ENCODE measurements at regions not wholly inside any gene's neighbourhood (a gene's known extent, or its start where the extent isn't known, plus 50 kb on each side); places are given as distances from the start of the nearest gene placed in this dataset.

GRCh38 chr10:61356354-61356753 is 96.8 kb downstream of the TMEM26 start:
- Histone ChIP-seq H3K4me1 (replicated peaks in 1 of 2) (peaks cover 3 to 13% of the 10 kb centered on the region in 2 donors), H3K4me3 (no peak overlapping the region), H3K27ac (no peak overlapping the region)
- in situ Hi-C loops (cut with MboI; ENCODE audit: low pct_unique_long_range_greater_than_20kb in 2 of 9, low sequenced_read_pairs in 9 of 9, unreplicated experiment in 9 of 9) = no loop called here
- ATAC-seq (replicated peaks in 6 of 8) = no peak

- no peak for ATAC-seq (replicated peaks in 6 of 8)
- in situ Hi-C loops (cut with MboI; ENCODE audit: low pct_unique_long_range_greater_than_20kb in 2 of 9, low sequenced_read_pairs in 9 of 9, unreplicated experiment in 9 of 9) = no loop called here
- Histone ChIP-seq H3K4me3 (no peak overlapping the region), H3K4me1 (replicated peaks in 1 of 2) (peaks cover 3 to 15% of the 10 kb centered on the region in 2 donors), H3K27ac (no peak overlapping the region)
- 50 to 100% (median 80%) methylated on average over 1 of the region's 1 CpG; no CpG with 5 or more reads in 1 of the 10 experiments for WGBS, 10 experiments
These were observed 98.0 kb downstream of the TMEM26 start for GRCh38 chr10:61355211-61355610.

DNA sequence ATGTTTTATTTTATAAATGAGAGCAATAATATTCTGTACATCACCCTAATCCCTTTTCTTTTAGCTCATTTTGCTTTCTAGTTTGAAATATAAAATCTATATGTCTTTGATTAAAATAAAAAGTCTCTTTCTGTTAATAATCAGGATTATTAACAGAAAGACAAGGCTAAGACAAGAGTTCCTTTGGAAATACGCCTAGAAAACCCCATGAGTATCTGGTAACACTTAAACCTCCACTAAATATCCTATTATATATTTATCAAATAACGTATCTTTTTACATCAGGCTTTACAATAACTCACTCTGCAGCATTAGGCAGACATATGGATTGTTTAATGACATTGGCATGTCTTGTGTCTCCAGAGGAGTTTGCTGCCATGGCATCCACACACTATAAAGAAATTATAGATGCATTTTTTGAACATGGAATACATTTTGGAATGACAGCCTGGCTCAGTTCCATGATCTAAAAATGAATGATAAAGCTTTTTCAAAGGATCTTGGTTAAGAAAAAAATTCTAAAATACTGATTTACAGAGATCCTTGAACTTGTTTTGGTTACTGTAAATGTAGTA is 98.7 kb downstream of the TMEM26 start:
- H3K4me1 ChIP-seq (replicated peaks in 1 of 2) = peaks cover 3 to 22% of the 10 kb centered on the region in 2 donors
- no peak overlapping the region for H3K27ac ChIP-seq
- H3K4me3 ChIP-seq = no peak overlapping the region
- WGBS, 10 experiments = 17 to 100% (median 83%) methylated on average over 1 to 2 of the region's 2 CpGs; no CpG with 5 or more reads in 1 of the 10 experiments
- in situ Hi-C loops (cut with MboI; ENCODE audit: low pct_unique_long_range_greater_than_20kb in 2 of 9, low sequenced_read_pairs in 9 of 9, unreplicated experiment in 9 of 9) = no loop called here
- no peak for ATAC-seq (replicated peaks in 6 of 8)

GRCh38 chr10:61350794-61351193 is 102.4 kb downstream of the TMEM26 start:
- in situ Hi-C loops (cut with MboI; ENCODE audit: low pct_unique_long_range_greater_than_20kb in 2 of 9, low sequenced_read_pairs in 9 of 9, unreplicated experiment in 9 of 9) = no loop called here
- H3K4me3 ChIP-seq = no peak overlapping the region
- WGBS, 10 experiments = 91 to 100% (median 100%) methylated on average over 1 of the region's 1 CpG; no CpG with 5 or more reads in 1 of the 10 experiments
- ATAC-seq (replicated peaks in 6 of 8) = no peak
- H3K27ac ChIP-seq = no peak overlapping the region
- peaks cover 3 to 46% of the 10 kb centered on the region in 2 donors for H3K4me1 ChIP-seq (replicated peaks in 1 of 2)

GRCh38 chr10:61350068-61350467 is 103.1 kb downstream of the TMEM26 start:
- in situ Hi-C loops (cut with MboI; ENCODE audit: low pct_unique_long_range_greater_than_20kb in 2 of 9, low sequenced_read_pairs in 9 of 9, unreplicated experiment in 9 of 9) = no loop called here
- 0 to 71% (median 33%) methylated on average over 1 of the region's 1 CpG; no CpG with 5 or more reads in 7 of the 10 experiments for WGBS, 10 experiments
- no peak overlapping the region for H3K27ac ChIP-seq
- H3K4me3 ChIP-seq = no peak overlapping the region
- ATAC-seq (replicated peaks in 6 of 8) = peak in 1 of 8 experiments; percentile 17
- H3K4me1 ChIP-seq (replicated peaks in 1 of 2) = peaks cover 2 to 41% of the 10 kb centered on the region in 2 donors

GRCh38 chr10:61346796-61347413 is 106.3 kb downstream of the TMEM26 start:
- 8 to 71% (median 33%) methylated on average over 1 to 3 of the region's 3 CpGs; no CpG with 5 or more reads in 1 of the 10 experiments for WGBS, 10 experiments
- ATAC-seq (replicated peaks in 6 of 8) = peak in 5 of 8 experiments; percentile 77 to 93 (median 90)
- in situ Hi-C loops (cut with MboI; ENCODE audit: low pct_unique_long_range_greater_than_20kb in 2 of 9, low sequenced_read_pairs in 9 of 9, unreplicated experiment in 9 of 9) = no loop called here

DNA sequence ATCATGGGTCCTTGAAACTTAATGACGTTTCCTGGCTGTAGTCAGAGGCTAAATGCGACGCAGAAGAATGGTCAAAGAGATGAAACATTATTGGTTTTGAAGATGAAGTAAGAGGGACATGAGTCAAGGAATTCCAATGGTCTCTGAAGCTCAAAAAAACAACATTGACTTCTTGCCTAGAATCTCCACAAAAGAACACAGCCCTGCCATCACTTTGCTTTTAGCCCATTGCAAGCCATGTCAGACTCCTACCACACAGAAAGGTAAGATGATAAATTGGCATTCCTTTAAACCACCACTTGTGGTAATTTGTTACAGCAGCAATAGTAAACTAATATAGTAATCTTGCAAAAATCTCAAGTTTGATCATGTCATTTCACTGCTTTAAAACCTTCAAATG is 109.4 kb downstream of the TMEM26 start:
- peaks cover 0 to 19% of the 10 kb centered on the region in 2 donors for H3K4me1 ChIP-seq (replicated peaks in 1 of 2)
- in situ Hi-C loops (cut with MboI; ENCODE audit: low pct_unique_long_range_greater_than_20kb in 2 of 9, low sequenced_read_pairs in 9 of 9, unreplicated experiment in 9 of 9) = no loop called here
- H3K4me3 ChIP-seq = no peak overlapping the region
- no peak overlapping the region for H3K27ac ChIP-seq
- WGBS, 10 experiments = 0 to 100% (median 86%) methylated on average over 1 to 3 of the region's 3 CpGs; no CpG with 5 or more reads in 1 of the 10 experiments
- ATAC-seq (replicated peaks in 6 of 8) = no peak

More at GRCh38 chr10:61346796-61347413, 106.3 kb downstream of the TMEM26 start:
- Histone ChIP-seq H3K4me1 (replicated peaks in 1 of 2) (peaks cover 0 to 34% of the 10 kb centered on the region in 2 donors), H3K27ac (peak overlapping the region in 1 of 2 donors; percentile 36), H3K4me3 (no peak overlapping the region)

DNA sequence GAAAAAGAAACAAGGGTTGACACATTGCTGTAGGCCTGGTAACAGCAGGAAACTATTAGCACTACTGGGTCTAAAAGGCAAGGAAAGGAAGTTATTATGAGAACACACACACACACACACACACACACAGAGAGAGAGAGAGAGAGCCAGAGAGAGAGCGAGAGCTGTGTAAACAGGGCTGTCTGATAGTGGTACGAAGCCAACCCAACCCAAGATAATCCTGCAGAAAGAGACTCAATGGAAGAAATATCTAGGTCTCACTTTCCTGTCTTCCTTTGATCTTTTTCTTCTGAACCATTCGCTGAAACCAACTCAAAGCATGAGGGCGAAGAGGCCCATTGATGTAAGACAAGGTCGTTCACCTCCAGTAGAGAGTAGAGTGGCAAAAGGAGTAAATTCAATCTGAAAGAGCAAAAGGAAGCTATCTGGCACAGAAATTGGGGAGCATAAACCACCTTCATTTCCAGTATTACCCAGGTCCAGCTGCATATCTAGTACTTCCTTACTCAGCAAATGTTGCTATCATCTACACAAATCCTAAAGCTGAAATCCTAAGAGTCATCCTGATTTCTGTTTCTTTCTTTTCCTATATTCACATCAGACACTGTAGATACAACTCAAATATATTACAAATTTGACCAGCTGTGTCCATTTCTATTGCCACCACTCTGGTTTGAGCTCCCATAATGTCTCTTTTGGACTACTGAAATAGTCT is 110.2 kb downstream of the TMEM26 start:
- WGBS, 10 experiments = 20 to 100% (median 87%) methylated on average over 1 to 3 of the region's 5 CpGs; no CpG with 5 or more reads in 3 of the 10 experiments
- Histone ChIP-seq H3K4me1 (replicated peaks in 1 of 2) (peaks cover 0 to 19% of the 10 kb centered on the region in 2 donors), H3K4me3 (no peak overlapping the region), H3K27ac (no peak overlapping the region)
- no peak for ATAC-seq (replicated peaks in 6 of 8)
- in situ Hi-C loops (cut with MboI; ENCODE audit: low pct_unique_long_range_greater_than_20kb in 2 of 9, low sequenced_read_pairs in 9 of 9, unreplicated experiment in 9 of 9) = no loop called here

DNA sequence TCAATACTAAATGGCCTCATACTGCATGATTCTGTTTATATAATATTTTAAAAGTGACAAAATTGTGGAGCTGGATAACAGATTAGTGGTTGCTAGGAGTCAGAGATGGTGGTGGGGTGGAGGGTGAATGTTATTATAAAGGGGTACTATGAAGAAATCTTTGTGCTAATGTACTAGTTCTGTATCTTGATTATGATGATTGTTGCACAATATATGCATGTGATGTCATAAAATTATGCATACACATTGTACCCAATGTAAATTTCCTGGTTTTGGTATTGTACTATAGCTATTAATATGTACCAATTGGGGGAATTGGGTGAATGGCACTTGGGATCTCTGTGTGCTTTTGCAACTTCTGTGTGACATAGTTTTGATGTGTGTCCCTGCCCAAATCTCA is 112.2 kb downstream of the TMEM26 start:
- peaks cover 0 to 2% of the 10 kb centered on the region in 2 donors for H3K4me1 ChIP-seq (replicated peaks in 1 of 2)
- in situ Hi-C loops (cut with MboI; ENCODE audit: low pct_unique_long_range_greater_than_20kb in 2 of 9, low sequenced_read_pairs in 9 of 9, unreplicated experiment in 9 of 9) = no loop called here
- no peak overlapping the region for H3K4me3 ChIP-seq
- no peak for ATAC-seq (replicated peaks in 6 of 8)
- no peak overlapping the region for H3K27ac ChIP-seq

GRCh38 chr10:61338146-61338545 is 115.0 kb downstream of the TMEM26 start:
- 63 to 100% (median 95%) methylated on average over 1 of the region's 1 CpG; no CpG with 5 or more reads in 2 of the 10 experiments for WGBS, 10 experiments

GRCh38 chr10:61337741-61338140 is 115.4 kb downstream of the TMEM26 start:
- 8 to 100% (median 84%) methylated on average over 1 to 3 of the region's 3 CpGs; no CpG with 5 or more reads in 1 of the 10 experiments for WGBS, 10 experiments
- no peak overlapping the region for H3K4me3 ChIP-seq
- in situ Hi-C loops (cut with MboI; ENCODE audit: low pct_unique_long_range_greater_than_20kb in 2 of 9, low sequenced_read_pairs in 9 of 9, unreplicated experiment in 9 of 9) = no loop called here
- H3K27ac ChIP-seq = no peak overlapping the region
- H3K4me1 ChIP-seq (replicated peaks in 1 of 2) = no peaks in the 10 kb centered on the region
- ATAC-seq (replicated peaks in 6 of 8) = no peak

More at GRCh38 chr10:61338146-61338545, 115.0 kb downstream of the TMEM26 start:
- in situ Hi-C loops (cut with MboI; ENCODE audit: low pct_unique_long_range_greater_than_20kb in 2 of 9, low sequenced_read_pairs in 9 of 9, unreplicated experiment in 9 of 9) = no loop called here
- no peak overlapping the region for H3K27ac ChIP-seq
- no peaks in the 10 kb centered on the region for H3K4me1 ChIP-seq (replicated peaks in 1 of 2)
- no peak overlapping the region for H3K4me3 ChIP-seq
- no peak for ATAC-seq (replicated peaks in 6 of 8)

GRCh38 chr10:61336831-61337230 is 116.3 kb downstream of the TMEM26 start:
- no peak for ATAC-seq (replicated peaks in 6 of 8)
- H3K27ac ChIP-seq = no peak overlapping the region
- in situ Hi-C loops (cut with MboI; ENCODE audit: low pct_unique_long_range_greater_than_20kb in 2 of 9, low sequenced_read_pairs in 9 of 9, unreplicated experiment in 9 of 9) = no loop called here
- 4 to 92% (median 49%) methylated on average over 1 to 4 of the region's 4 CpGs for WGBS, 10 experiments
- no peak overlapping the region for H3K4me3 ChIP-seq
- H3K4me1 ChIP-seq (replicated peaks in 1 of 2) = no peaks in the 10 kb centered on the region

DNA sequence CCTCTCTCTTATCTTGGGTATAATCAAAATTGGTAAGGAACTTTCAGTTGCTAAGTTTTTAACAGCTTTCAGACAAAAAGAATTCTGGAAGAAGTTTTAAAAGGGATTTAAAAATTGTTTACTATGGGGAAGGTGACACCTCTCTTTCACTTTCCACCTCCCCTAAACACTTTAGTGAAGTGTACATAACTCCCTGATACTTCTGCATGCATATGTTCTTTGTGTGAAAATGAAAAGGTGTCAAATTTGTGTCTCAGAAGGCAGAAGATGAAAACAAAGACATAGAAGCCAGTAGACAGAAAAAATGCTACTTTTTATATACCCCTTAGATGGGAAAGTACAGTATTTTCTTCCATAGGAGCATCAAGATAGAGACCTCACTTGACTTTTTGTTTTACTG is 117.8 kb downstream of the TMEM26 start:
- no peak for ATAC-seq (replicated peaks in 6 of 8)
- no peaks in the 10 kb centered on the region for H3K4me1 ChIP-seq (replicated peaks in 1 of 2)
- in situ Hi-C loops (cut with MboI; ENCODE audit: low pct_unique_long_range_greater_than_20kb in 2 of 9, low sequenced_read_pairs in 9 of 9, unreplicated experiment in 9 of 9) = no loop called here
- H3K4me3 ChIP-seq = no peak overlapping the region
- no peak overlapping the region for H3K27ac ChIP-seq

Data from motor neuron (in vitro differentiated cells).